ENCODE measurements at regions not wholly inside any gene's neighbourhood (a gene's known extent, or its start where the extent isn't known, plus 50 kb on each side); places are given as distances from the start of the nearest gene placed in this dataset.

DNA sequence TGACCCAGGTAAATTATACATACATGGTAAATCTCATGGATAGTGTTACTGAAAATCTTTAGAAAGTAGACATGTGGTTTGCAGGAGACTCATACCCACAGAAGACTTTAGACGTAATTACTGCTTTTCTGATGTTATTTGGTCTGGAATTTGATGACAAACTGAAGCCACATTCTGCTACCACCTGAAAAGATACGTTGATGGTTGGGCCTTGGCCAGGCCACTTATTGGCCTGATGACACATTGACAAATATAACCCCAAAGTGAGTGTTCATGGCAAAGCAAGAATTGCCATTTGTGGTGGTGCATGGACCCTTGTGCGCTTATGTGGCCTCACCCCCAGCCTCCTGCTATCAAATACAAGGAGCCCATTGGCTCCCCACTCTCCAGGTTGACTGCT, 155.6 kb downstream of the METTL4 start:
- TF ChIP-seq POLR2AphosphoS5 (IDR thresholded peaks at IDR 0.05; ENCODE audit: borderline replicate concordance, low read depth, low read length): no peak
- TF ChIP-seq EZH2 (IDR thresholded peaks at IDR 0.05): no peak
- TF ChIP-seq FOXP2 (optimal IDR thresholded peaks at IDR 0.05; ENCODE audit: control extremely low read depth, extremely low read length, insufficient read depth): no peak
